CD14-positive monocyte (primary cell): ENCODE measurements at regions not wholly inside any gene's neighbourhood (a gene's known extent, or its start where the extent isn't known, plus 50 kb on each side); places are given as distances from the start of the nearest gene placed in this dataset.
"Not testable (repeated sequence)": the region's sequence is repeated elsewhere in the genome, so short reads cannot be mapped to it uniquely, and the experiment has no call there.

ENCODE experiments used
- DNase-seq, 3 donors: peaks; one replicate each; pipeline ENCODE4 v3.0.0-alpha.2; 2011 to 2022
- H2AFZ ChIP-seq: 2 replicates; pipeline ENCODE4 v1.6.0; 2012; ENCODE audit warnings: mild to moderate bottlenecking, low read depth, low read length, inconsistent platforms; ENCODE audit not compliant: insufficient read depth, poor library complexity, severe bottlenecking
- H3K27ac ChIP-seq, 2 donors: 1 replicate in 1 of 2; 2 replicates in 1 of 2; pipeline ENCODE4 v1.5.1; 2012 to 2013; ENCODE audit warnings: low read length in 2 of 2, control low read depth in 1 of 2, inconsistent platforms in 1 of 2, low read depth in 1 of 2, mild to moderate bottlenecking in 1 of 2
- H3K27me3 ChIP-seq, 2 donors: one replicate each; pipeline versions ENCODE4 v1.6.0 to v1.6.1; 2011 to 2013; ENCODE audit warnings: low read length in 2 of 2; ENCODE audit not compliant: control insufficient read depth in 2 of 2, insufficient read depth in 2 of 2
- H3K36me3 ChIP-seq, 2 donors: replicated peaks in 1 of 2; 1 replicate in 1 of 2; 2 replicates in 1 of 2; pipeline versions ENCODE4 v1.5.1 to v1.6.1; 2012 to 2013; ENCODE audit warnings: low read length in 2 of 2, control low read depth in 1 of 2, inconsistent platforms in 1 of 2, mild to moderate bottlenecking in 1 of 2; ENCODE audit not compliant: insufficient read depth in 2 of 2, control insufficient read depth in 1 of 2
- H3K4me1 ChIP-seq, 2 donors: 1 replicate in 1 of 2; 2 replicates in 1 of 2; pipeline versions ENCODE4 v1.5.1 to v1.6.1; 2012 to 2013; ENCODE audit warnings: low read length in 2 of 2, control low read depth in 1 of 2, inconsistent platforms in 1 of 2, mild to moderate bottlenecking in 1 of 2, moderate library complexity in 1 of 2; ENCODE audit not compliant: insufficient read depth in 2 of 2, control insufficient read depth in 1 of 2
- H3K4me2 ChIP-seq: replicated peaks from 2 replicates; pipeline ENCODE3; 2012; ENCODE audit warnings: low read length, moderate library complexity, mild to moderate bottlenecking; ENCODE audit not compliant: poor library complexity, severe bottlenecking; ENCODE audit errors: extremely low read depth
- H3K4me3 ChIP-seq, 3 experiments: fragments of 200-600 bp in 1 of 3; sonication (generic) in 1 of 3; replicated peaks in 1 of 3; 1 replicate in 2 of 3; 2 replicates in 1 of 3; pipeline ENCODE4 v1.5.1; 2011 to 2013; ENCODE audit warnings: low read length in 3 of 3, mild to moderate bottlenecking in 3 of 3, control low read depth in 2 of 3, low read depth in 2 of 3, inconsistent platforms in 1 of 3, moderate library complexity in 1 of 3
- H3K79me2 ChIP-seq: 2 replicates; pipeline ENCODE4 v1.6.0; 2012; ENCODE audit warnings: mild to moderate bottlenecking, control low read depth, inconsistent platforms, low read length, moderate library complexity; ENCODE audit not compliant: insufficient read depth
- H3K9ac ChIP-seq: 2 replicates; pipeline ENCODE4 v1.6.0; 2017; ENCODE audit warnings: low read length, mild to moderate bottlenecking; ENCODE audit not compliant: insufficient read depth, poor library complexity, severe bottlenecking
- H3K9me3 ChIP-seq, 2 donors: replicated peaks in 1 of 2; 1 replicate in 1 of 2; 2 replicates in 1 of 2; pipeline versions ENCODE4 v1.5.1 to v1.6.1; 2012 to 2013; ENCODE audit warnings: low read length in 2 of 2, control low read depth in 1 of 2; ENCODE audit not compliant: control insufficient read depth in 1 of 2, insufficient read depth in 1 of 2
- H4K20me1 ChIP-seq: 2 replicates; pipeline ENCODE4 v1.6.0; 2012; ENCODE audit warnings: mild to moderate bottlenecking, low read length, control low read depth, moderate library complexity; ENCODE audit not compliant: insufficient read depth
- H3K27ac Mint-ChIP-seq, 7 donors: one replicate each; pipeline ENCODE4 v1.8.0; 2020; ENCODE audit warnings: mild to moderate bottlenecking in 7 of 7, mixed read lengths in 7 of 7, moderate library complexity in 6 of 7, inconsistent platforms in 2 of 7
- H3K27me3 Mint-ChIP-seq, 3 donors: one replicate each; pipeline ENCODE4 v1.8.0; 2021 to 2022; ENCODE audit warnings: low read depth in 3 of 3, mild to moderate bottlenecking in 3 of 3, mixed read lengths in 3 of 3, moderate library complexity in 3 of 3, inconsistent platforms in 1 of 3
- H3K36me3 Mint-ChIP-seq, 2 donors: one replicate each; pipeline ENCODE4 v1.8.0; 2020; ENCODE audit warnings: mixed read lengths in 2 of 2, inconsistent platforms in 1 of 2, mild to moderate bottlenecking in 1 of 2
- H3K4me1 Mint-ChIP-seq: one replicate; pipeline ENCODE4 v1.8.0; 2020; ENCODE audit warnings: mild to moderate bottlenecking, mixed read lengths
- H3K4me3 Mint-ChIP-seq, 2 donors: one replicate each; pipeline ENCODE4 v1.8.0; 2020; ENCODE audit warnings: mild to moderate bottlenecking in 2 of 2, mixed read lengths in 2 of 2, moderate library complexity in 1 of 2
- H3K9me3 Mint-ChIP-seq, 7 donors: one replicate each; pipeline ENCODE4 v1.8.0; 2020 to 2022; ENCODE audit warnings: mixed read lengths in 7 of 7, mild to moderate bottlenecking in 6 of 7, moderate library complexity in 6 of 7, inconsistent platforms in 2 of 7
- WGBS: methylation state at CpG from one replicate; pipeline ENCODE4 v1.1.5; 2013; ENCODE audit warnings: missing lambda C conversion rate; ENCODE audit not compliant: insufficient coverage; 5-methylcytosine and 5-hydroxymethylcytosine counted together
- intact Hi-C, 2 donors: fragments of 100-400 bp; cut with micrococcal nuclease; formaldehyde crosslinking; loops; one replicate each; pipeline versions ENCODE4 v1.15.0 to v1.15.1; 2023
- TF ChIP-seq, protein P1 (sequence below): fragments of 200-600 bp; IDR thresholded peaks from one replicate; pipeline ENCODE4 v1.8.0; 2022; ENCODE audit warnings: antibody characterized with exemption, mild to moderate bottlenecking

DNA sequence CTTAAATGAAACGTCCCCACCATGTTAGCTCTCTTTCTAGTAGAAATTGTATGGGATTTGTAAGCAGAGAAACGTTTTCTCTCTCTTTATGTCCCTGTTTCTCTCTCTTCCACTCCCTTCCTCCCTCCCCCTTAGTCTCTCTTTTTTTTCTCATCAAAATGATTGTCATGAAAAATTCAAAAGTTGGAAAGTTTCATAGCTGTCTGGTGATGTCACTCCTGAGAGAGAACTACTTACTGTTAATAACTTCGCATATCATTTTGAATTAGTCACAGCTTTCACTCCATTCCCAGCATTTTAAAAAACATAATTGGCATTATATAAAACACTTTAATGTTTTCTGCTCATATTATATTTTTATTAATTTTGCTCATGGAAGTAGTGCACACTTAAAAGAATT lies 331.1 kb downstream of the C3orf38 start:
- Mint-ChIP-seq H3K4me1 (no peaks in the 10 kb centered on the region), H3K36me3 (no peaks in the 10 kb centered on the region), H3K27ac (no peak overlapping the region), H3K9me3 (peaks cover 0 to 3% (median 1%) of the 10 kb centered on the region in 7 donors), H3K27me3 (no peaks in the 10 kb centered on the region), H3K4me3 (no peak overlapping the region)
- Histone ChIP-seq H3K27ac (no peak overlapping the region), H3K9ac (no peak overlapping the region), H3K4me1 (no peaks in the 10 kb centered on the region), H3K36me3 (no peaks in the 10 kb centered on the region), H3K4me2 (no peak overlapping the region), H3K4me3 (no peak overlapping the region), H3K79me2 (no peaks in the 10 kb centered on the region), H3K27me3 (no peaks in the 10 kb centered on the region), H2AFZ (no peak overlapping the region), H3K9me3 (no peaks in the 10 kb centered on the region), H4K20me1 (no peaks in the 10 kb centered on the region)
- WGBS = no CpG with 5 or more reads among the region's 3 CpGs
- TF ChIP-seq, protein P1, sequence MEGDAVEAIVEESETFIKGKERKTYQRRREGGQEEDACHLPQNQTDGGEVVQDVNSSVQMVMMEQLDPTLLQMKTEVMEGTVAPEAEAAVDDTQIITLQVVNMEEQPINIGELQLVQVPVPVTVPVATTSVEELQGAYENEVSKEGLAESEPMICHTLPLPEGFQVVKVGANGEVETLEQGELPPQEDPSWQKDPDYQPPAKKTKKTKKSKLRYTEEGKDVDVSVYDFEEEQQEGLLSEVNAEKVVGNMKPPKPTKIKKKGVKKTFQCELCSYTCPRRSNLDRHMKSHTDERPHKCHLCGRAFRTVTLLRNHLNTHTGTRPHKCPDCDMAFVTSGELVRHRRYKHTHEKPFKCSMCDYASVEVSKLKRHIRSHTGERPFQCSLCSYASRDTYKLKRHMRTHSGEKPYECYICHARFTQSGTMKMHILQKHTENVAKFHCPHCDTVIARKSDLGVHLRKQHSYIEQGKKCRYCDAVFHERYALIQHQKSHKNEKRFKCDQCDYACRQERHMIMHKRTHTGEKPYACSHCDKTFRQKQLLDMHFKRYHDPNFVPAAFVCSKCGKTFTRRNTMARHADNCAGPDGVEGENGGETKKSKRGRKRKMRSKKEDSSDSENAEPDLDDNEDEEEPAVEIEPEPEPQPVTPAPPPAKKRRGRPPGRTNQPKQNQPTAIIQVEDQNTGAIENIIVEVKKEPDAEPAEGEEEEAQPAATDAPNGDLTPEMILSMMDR = no peak
- DNase-seq = no peak
- intact Hi-C loops = no loop called here

DNA sequence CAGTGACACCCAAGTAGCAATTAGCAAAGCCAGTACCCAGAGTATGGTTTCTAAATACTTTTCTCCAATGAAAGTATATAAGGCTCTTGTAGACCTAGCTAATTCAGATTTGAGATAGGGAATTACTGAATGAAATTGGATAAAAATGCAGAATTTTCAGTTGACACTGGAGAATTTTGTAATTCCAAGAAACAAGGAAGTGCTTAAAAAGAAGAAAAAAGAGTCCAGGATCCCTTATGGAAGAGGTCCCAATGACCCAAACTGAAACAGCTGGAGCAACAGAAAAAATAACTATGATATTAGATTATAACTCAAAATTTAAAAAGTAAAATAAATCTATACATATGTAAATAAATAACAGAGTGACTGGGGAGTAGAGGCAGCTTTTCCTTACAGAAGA lies 335.2 kb downstream of the C3orf38 start:
- no peaks in the 10 kb centered on the region for H3K36me3 Mint-ChIP-seq
- Histone ChIP-seq H3K4me2 (no peak overlapping the region), H2AFZ (no peak overlapping the region), H3K79me2 (no peaks in the 10 kb centered on the region), H3K36me3 (no peaks in the 10 kb centered on the region), H3K27ac (no peak overlapping the region), H3K4me3 (no peak overlapping the region), H4K20me1 (no peaks in the 10 kb centered on the region), H3K4me1 (no peaks in the 10 kb centered on the region), H3K27me3 (no peaks in the 10 kb centered on the region), H3K9me3 (no peaks in the 10 kb centered on the region), H3K9ac (no peak overlapping the region)
- H3K4me1 Mint-ChIP-seq = no peaks in the 10 kb centered on the region
- no peak overlapping the region for H3K4me3 Mint-ChIP-seq
- TF ChIP-seq, protein P1 = no peak
- H3K27ac Mint-ChIP-seq = no peak overlapping the region
- DNase-seq = no peak
- intact Hi-C loops = no loop called here
- peaks cover 0 to 2% (median 0%) of the 10 kb centered on the region in 7 donors for H3K9me3 Mint-ChIP-seq
- no peaks in the 10 kb centered on the region for H3K27me3 Mint-ChIP-seq

DNA sequence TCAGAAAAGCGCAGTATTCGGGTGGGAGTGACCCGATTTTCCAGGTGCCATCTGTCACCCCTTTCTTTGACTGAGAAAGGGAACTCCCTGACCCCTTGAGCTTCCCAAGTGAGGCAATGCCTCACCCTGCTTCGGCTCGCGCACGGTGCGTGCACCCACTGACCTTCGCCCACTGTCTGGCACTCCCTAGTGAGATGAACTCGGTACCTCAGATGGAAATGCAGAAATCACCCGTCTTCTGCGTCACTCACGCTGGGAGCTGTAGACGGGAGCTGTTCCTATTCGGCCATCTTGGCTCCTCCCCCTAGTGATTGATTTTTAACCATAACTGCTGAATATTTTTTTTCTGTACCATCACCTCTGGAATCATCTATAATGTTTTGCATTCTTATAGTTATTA lies 359.1 kb downstream of the C3orf38 start:
- H3K9me3 ChIP-seq = peaks cover 3 to 15% of the 10 kb centered on the region in 2 donors
- H3K4me3 Mint-ChIP-seq, H3K27ac Mint-ChIP-seq, H3K36me3 Mint-ChIP-seq, H3K27ac ChIP-seq, H3K36me3 ChIP-seq, DNase-seq, H3K4me1 ChIP-seq, H3K4me1 Mint-ChIP-seq, H3K79me2 ChIP-seq, H3K4me2 ChIP-seq, H3K9ac ChIP-seq, intact Hi-C loops, H3K4me3 ChIP-seq, H3K27me3 ChIP-seq, H3K27me3 Mint-ChIP-seq, H2AFZ ChIP-seq, H4K20me1 ChIP-seq: not testable (repeated sequence)
- 97% methylated on average over 10 of the region's 15 CpGs for WGBS
- H3K9me3 Mint-ChIP-seq = peaks cover 4 to 28% (median 10%) of the 10 kb centered on the region in 7 donors
